Calu3 (cell line): ENCODE measurements at regions not wholly inside any gene's neighbourhood (a gene's known extent, or its start where the extent isn't known, plus 50 kb on each side); places are given as distances from the start of the nearest gene placed in this dataset.

Experiments used
- BruUV-seq: library from RNA; stranded (reverse); fragments of 400-500 nt; replicated peaks from 2 replicates; lab custom pipeline; 2021; lab: Mats Ljungman, UMichigan
- CTCF ChIA-PET: fragments of 300-600 bp; sonication (Branson Sonifier 250); formaldehyde crosslinking; loops from one replicate; lab custom pipeline; 2022; ENCODE audit warnings: antibody characterized with exemption; lab: Charles Lee
- DNase-seq: peaks from one replicate; pipeline ENCODE4 v3.0.0; 2022
- H3K27ac Mint-ChIP-seq: one replicate; pipeline ENCODE4 v1.8.0; 2022; ENCODE audit warnings: mixed read lengths; ENCODE audit not compliant: unreplicated experiment
- H3K27me3 Mint-ChIP-seq: one replicate; pipeline ENCODE4 v1.8.0; 2022; ENCODE audit warnings: mixed read lengths; ENCODE audit not compliant: unreplicated experiment
- H3K36me3 Mint-ChIP-seq: one replicate; pipeline ENCODE4 v1.8.0; 2022; ENCODE audit warnings: mild to moderate bottlenecking, moderate library complexity, mixed read lengths; ENCODE audit not compliant: insufficient read depth, unreplicated experiment
- H3K4me1 Mint-ChIP-seq: one replicate; pipeline ENCODE4 v1.8.0; 2022; ENCODE audit warnings: mild to moderate bottlenecking, low read depth, mixed read lengths; ENCODE audit not compliant: unreplicated experiment
- H3K4me3 Mint-ChIP-seq: one replicate; pipeline ENCODE4 v1.8.0; 2022; ENCODE audit warnings: mild to moderate bottlenecking, low read depth, moderate library complexity, mixed read lengths; ENCODE audit not compliant: unreplicated experiment
- H3K9me3 Mint-ChIP-seq: one replicate; pipeline ENCODE4 v1.8.0; 2022; ENCODE audit warnings: low read depth, mixed read lengths; ENCODE audit not compliant: unreplicated experiment
- intact Hi-C: fragments of 100-400 bp; cut with micrococcal nuclease; formaldehyde crosslinking; loops from one replicate; pipeline ENCODE4 v1.10.0; 2022; ENCODE audit not compliant: unreplicated experiment
- TF ChIP-seq, protein P1 (sequence below): fragments of 200-600 bp; IDR thresholded peaks from one replicate; pipeline ENCODE4 v1.8.0; 2022; ENCODE audit warnings: antibody characterized with exemption; ENCODE audit not compliant: unreplicated experiment

DNA sequence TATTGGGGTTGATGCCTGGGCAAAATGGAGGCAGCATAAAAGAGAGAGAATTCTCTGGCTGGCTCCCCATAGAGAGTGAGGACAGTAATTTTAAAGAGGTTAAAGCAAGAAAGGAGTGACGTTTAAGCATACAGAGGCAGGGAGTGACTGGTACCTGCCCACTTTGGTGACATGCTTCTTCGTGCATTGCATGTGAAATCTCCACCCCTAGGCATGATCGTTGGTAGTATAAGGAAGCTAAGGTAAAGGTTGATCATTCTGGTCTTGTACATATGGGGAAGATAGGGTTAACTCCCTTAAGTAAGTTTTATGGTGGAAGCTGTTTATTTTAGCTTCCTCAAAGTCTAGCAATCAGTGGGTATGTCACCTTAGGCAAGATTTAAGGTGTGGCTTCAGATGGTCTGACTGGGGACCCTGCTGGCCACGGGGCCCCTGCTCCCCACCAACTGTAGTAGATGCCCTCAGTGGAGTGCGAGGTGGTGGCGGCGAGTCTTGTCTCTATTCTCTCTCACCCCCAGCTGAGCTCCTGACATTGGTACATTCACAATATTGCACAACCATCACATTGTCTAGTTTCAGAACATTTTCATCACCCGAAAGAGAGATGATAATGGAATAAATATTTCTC lies 797.5 kb upstream of the SPRY2 start:
- H3K4me3 Mint-ChIP-seq: no peak overlapping the region
- no peak overlapping the region for H3K27ac Mint-ChIP-seq
- no peaks in the 10 kb centered on the region for H3K4me1 Mint-ChIP-seq
- intact Hi-C loops: no loop called here
- TF ChIP-seq, protein P1, sequence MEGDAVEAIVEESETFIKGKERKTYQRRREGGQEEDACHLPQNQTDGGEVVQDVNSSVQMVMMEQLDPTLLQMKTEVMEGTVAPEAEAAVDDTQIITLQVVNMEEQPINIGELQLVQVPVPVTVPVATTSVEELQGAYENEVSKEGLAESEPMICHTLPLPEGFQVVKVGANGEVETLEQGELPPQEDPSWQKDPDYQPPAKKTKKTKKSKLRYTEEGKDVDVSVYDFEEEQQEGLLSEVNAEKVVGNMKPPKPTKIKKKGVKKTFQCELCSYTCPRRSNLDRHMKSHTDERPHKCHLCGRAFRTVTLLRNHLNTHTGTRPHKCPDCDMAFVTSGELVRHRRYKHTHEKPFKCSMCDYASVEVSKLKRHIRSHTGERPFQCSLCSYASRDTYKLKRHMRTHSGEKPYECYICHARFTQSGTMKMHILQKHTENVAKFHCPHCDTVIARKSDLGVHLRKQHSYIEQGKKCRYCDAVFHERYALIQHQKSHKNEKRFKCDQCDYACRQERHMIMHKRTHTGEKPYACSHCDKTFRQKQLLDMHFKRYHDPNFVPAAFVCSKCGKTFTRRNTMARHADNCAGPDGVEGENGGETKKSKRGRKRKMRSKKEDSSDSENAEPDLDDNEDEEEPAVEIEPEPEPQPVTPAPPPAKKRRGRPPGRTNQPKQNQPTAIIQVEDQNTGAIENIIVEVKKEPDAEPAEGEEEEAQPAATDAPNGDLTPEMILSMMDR: no peak
- no peaks in the 10 kb centered on the region for H3K9me3 Mint-ChIP-seq
- no peaks in the 10 kb centered on the region for H3K27me3 Mint-ChIP-seq
- DNase-seq: no peak
- no TSS peak for BruUV-seq
- H3K36me3 Mint-ChIP-seq: no peaks in the 10 kb centered on the region
- CTCF ChIA-PET: no interaction called here

DNA sequence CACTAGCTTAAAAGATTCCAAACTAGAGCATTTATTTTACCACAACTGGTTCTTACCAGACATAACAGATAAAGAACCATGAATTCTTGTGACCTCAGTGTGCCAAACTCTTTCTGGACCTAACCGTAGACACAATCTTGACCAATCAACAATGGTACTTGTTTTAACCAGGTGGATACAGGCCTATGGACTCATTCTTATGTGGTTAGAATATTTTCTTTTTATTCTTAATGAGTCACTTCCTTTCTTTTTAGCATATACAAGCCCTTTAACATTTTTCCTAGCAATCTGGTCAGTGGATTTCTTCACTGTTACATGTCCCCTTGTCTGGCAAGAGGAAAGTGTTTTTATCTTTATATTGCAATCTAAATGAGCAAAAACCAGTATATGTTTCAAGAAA lies 792.1 kb upstream of the SPRY2 start:
- intact Hi-C loops: no loop called here
- Mint-ChIP-seq H3K27ac (no peak overlapping the region), H3K36me3 (no peaks in the 10 kb centered on the region), H3K4me1 (no peaks in the 10 kb centered on the region), H3K4me3 (no peak overlapping the region), H3K27me3 (no peaks in the 10 kb centered on the region), H3K9me3 (peaks cover 3% of the 10 kb centered on the region)
- TF ChIP-seq, protein P1: no peak
- CTCF ChIA-PET: no interaction called here
- BruUV-seq: no TSS peak
- DNase-seq: no peak

DNA sequence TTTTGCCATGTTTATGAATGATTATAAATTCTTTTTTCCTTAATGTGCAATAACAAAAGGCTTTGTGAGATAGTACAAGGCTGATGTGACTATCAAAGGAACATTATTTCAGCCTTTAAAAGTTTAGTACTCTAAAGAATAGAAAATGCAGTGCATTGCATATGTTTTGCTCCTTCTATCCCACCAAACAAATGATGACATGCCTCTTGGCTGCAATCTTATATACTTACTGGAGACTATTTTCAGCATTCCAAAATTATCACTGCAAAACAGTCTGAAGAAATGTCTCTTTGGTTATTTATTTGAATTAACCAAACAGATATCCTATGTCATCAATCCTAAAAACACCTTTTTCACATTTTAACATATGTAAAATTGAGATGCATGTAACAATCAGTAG lies 776.5 kb upstream of the SPRY2 start:
- intact Hi-C loops: no loop called here
- no peak for DNase-seq
- Mint-ChIP-seq H3K9me3 (no peaks in the 10 kb centered on the region), H3K4me1 (no peaks in the 10 kb centered on the region), H3K4me3 (no peak overlapping the region), H3K27me3 (no peaks in the 10 kb centered on the region), H3K36me3 (no peaks in the 10 kb centered on the region), H3K27ac (no peak overlapping the region)
- no TSS peak for BruUV-seq
- TF ChIP-seq, protein P1: no peak
- CTCF ChIA-PET: no interaction called here

DNA sequence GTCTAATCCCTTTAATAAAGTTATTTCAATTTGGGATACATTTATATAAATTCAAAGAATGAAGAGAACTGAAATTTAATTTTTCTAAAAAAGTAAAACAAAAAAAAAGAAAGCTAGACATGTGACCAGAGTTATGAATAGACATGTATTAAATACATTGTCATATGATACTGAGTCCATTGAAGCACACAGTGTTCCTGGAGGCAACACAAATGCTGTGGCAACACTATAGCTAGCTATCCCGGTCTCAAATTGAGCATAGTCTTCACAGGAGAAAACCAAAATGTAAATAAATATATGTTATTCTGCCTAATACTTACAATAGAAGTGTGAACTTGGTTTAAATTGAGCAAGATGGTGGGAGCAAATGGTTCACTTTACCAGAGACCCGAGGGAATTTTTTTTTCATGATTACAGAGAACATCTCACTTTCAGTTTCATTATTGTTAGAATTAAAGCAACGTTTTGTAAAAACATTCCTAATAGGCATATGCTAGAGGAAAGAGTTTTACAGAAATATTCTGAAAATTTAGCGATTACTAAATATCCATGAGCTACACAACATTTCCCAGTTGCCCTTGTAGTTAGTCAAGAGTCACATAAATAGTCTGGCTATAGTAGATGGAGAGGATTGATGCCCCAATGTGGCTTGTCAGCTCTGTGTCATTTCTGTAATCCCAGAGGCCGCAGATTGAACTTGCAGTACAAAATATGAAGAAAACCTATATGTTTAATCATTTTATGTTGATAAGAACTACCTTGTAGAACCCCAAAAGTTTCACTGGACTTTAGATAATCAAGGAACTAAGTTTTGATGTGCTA lies 775.7 kb upstream of the SPRY2 start:
- no TSS peak for BruUV-seq
- Mint-ChIP-seq H3K4me1 (no peaks in the 10 kb centered on the region), H3K27ac (no peak overlapping the region), H3K4me3 (no peak overlapping the region), H3K9me3 (no peaks in the 10 kb centered on the region), H3K36me3 (no peaks in the 10 kb centered on the region), H3K27me3 (no peaks in the 10 kb centered on the region)
- CTCF ChIA-PET: no interaction called here
- TF ChIP-seq, protein P1: no peak
- DNase-seq: no peak
- intact Hi-C loops: no loop called here
